ENCODE measurements at regions not wholly inside any gene's neighbourhood (a gene's known extent, or its start where the extent isn't known, plus 50 kb on each side); places are given as distances from the start of the nearest gene placed in this dataset.
"Not testable (repeated sequence)": the region's sequence is repeated elsewhere in the genome, so short reads cannot be mapped to it uniquely, and the experiment has no call there.

GRCh38 chr5:96173366-96173765, 211.7 kb upstream of the ELL2 start:
- no peak for DNase-seq (ENCODE audit: low read depth, low spot score)

- DNase-seq (ENCODE audit: low read depth, low spot score) = no peak
These were observed 210.8 kb upstream of the ELL2 start for GRCh38 chr5:96172436-96172835.

GRCh38 chr5:96171973-96172372, 210.3 kb upstream of the ELL2 start:
- DNase-seq (ENCODE audit: low read depth, low spot score) = not testable (repeated sequence)

GRCh38 chr5:96170481-96171125, 209.0 kb upstream of the ELL2 start:
- DNase-seq (ENCODE audit: low read depth, low spot score) = not testable (repeated sequence)

- not testable (repeated sequence) for DNase-seq (ENCODE audit: low read depth, low spot score)
These were observed 207.2 kb upstream of the ELL2 start for GRCh38 chr5:96168833-96169232.

GRCh38 chr5:96159043-96159442, 197.4 kb upstream of the ELL2 start:
- DNase-seq (ENCODE audit: low read depth, low spot score) = no peak

- no peak for DNase-seq (ENCODE audit: low read depth, low spot score)
These were observed 196.2 kb upstream of the ELL2 start for GRCh38 chr5:96157841-96158291.

GRCh38 chr5:96157077-96157780, 195.6 kb upstream of the ELL2 start:
- no peak for DNase-seq (ENCODE audit: low read depth, low spot score)

- no peak for DNase-seq (ENCODE audit: low read depth, low spot score)
These were observed 193.5 kb upstream of the ELL2 start for GRCh38 chr5:96155147-96155546.

- DNase-seq (ENCODE audit: low read depth, low spot score) = no peak
These were observed 190.2 kb upstream of the ELL2 start for GRCh38 chr5:96151891-96152290.

GRCh38 chr5:96150007-96150406, 188.4 kb upstream of the ELL2 start:
- no peak for DNase-seq (ENCODE audit: low read depth, low spot score)

GRCh38 chr5:96149546-96149945, 187.9 kb upstream of the ELL2 start:
- no peak for DNase-seq (ENCODE audit: low read depth, low spot score)

- DNase-seq (ENCODE audit: low read depth, low spot score) = no peak
These were observed 187.4 kb upstream of the ELL2 start for GRCh38 chr5:96149021-96149420.

GRCh38 chr5:96148376-96148775, 186.7 kb upstream of the ELL2 start:
- no peak for DNase-seq (ENCODE audit: low read depth, low spot score)

GRCh38 chr5:96147866-96148265, 186.2 kb upstream of the ELL2 start:
- no peak for DNase-seq (ENCODE audit: low read depth, low spot score)

- DNase-seq (ENCODE audit: low read depth, low spot score) = no peak
These were observed 185.0 kb upstream of the ELL2 start for GRCh38 chr5:96146675-96147074.

- DNase-seq (ENCODE audit: low read depth, low spot score) = no peak
These were observed 182.6 kb upstream of the ELL2 start for GRCh38 chr5:96144289-96144688.

GRCh38 chr5:96143450-96143849, 181.8 kb upstream of the ELL2 start:
- no peak for DNase-seq (ENCODE audit: low read depth, low spot score)

GRCh38 chr5:96142786-96143434, 181.3 kb upstream of the ELL2 start:
- DNase-seq (ENCODE audit: low read depth, low spot score) = no peak

- DNase-seq (ENCODE audit: low read depth, low spot score) = no peak
These were observed 180.6 kb upstream of the ELL2 start for GRCh38 chr5:96142184-96142781.

- no peak for DNase-seq (ENCODE audit: low read depth, low spot score)
These were observed 180.1 kb upstream of the ELL2 start for GRCh38 chr5:96141749-96142148.

GRCh38 chr5:96140496-96140895, 178.8 kb upstream of the ELL2 start:
- no peak for DNase-seq (ENCODE audit: low read depth, low spot score)
